ENCODE measurements at regions not wholly inside any gene's neighbourhood (a gene's known extent, or its start where the extent isn't known, plus 50 kb on each side); places are given as distances from the start of the nearest gene placed in this dataset.

- no peak overlapping the region for H3K4me3 Mint-ChIP-seq
- no peak for TF ChIP-seq CTCF (IDR thresholded peaks at IDR 0.05)
- intact Hi-C loops (cut with micrococcal nuclease) = no loop called here
- ATAC-seq (ENCODE audit: low read depth) (no peak), DNase-seq (no peak)
- H3K36me3 Mint-ChIP-seq (ENCODE audit: low read depth) = no peaks in the 10 kb centered on the region
- H3K27ac Mint-ChIP-seq = no peak overlapping the region
- POLR2A ChIA-PET = no interaction called here
- CTCF ChIA-PET = no interaction called here
- no peaks in the 10 kb centered on the region for H3K4me1 Mint-ChIP-seq
- peaks cover 3% of the 10 kb centered on the region for H3K9me3 Mint-ChIP-seq
- H3K27me3 Mint-ChIP-seq = no peaks in the 10 kb centered on the region
Measured at GRCh38 chr7:156017431-156017830, 205.2 kb upstream of the SHH start.

- Mint-ChIP-seq H3K4me3 (no peak overlapping the region), H3K27ac (no peak overlapping the region), H3K27me3 (no peaks in the 10 kb centered on the region), H3K36me3 (ENCODE audit: low read depth) (no peaks in the 10 kb centered on the region), H3K4me1 (no peaks in the 10 kb centered on the region), H3K9me3 (peaks cover 5% of the 10 kb centered on the region)
- no peak for DNase-seq
- ChIA-PET CTCF (no interaction called here), POLR2A (no interaction called here)
- TF ChIP-seq CTCF (IDR thresholded peaks at IDR 0.05) = no peak
- intact Hi-C loops (cut with micrococcal nuclease) = no loop called here
- no peak for ATAC-seq (ENCODE audit: low read depth)
Measured at GRCh38 chr7:156015237-156016020, 203.2 kb upstream of the SHH start.

- Mint-ChIP-seq H3K27ac (no peak overlapping the region), H3K4me3 (no peak overlapping the region), H3K9me3 (peaks cover 6% of the 10 kb centered on the region), H3K36me3 (ENCODE audit: low read depth) (no peaks in the 10 kb centered on the region), H3K4me1 (no peaks in the 10 kb centered on the region), H3K27me3 (no peaks in the 10 kb centered on the region)
- no peak for TF ChIP-seq CTCF (IDR thresholded peaks at IDR 0.05)
- CTCF ChIA-PET = no interaction called here
- ATAC-seq (ENCODE audit: low read depth) (no peak), DNase-seq (no peak)
- POLR2A ChIA-PET = no interaction called here
- intact Hi-C loops (cut with micrococcal nuclease) = no loop called here
Measured at GRCh38 chr7:156014808-156015207, 202.5 kb upstream of the SHH start.

- CTCF ChIA-PET = no interaction called here
- intact Hi-C loops (cut with micrococcal nuclease) = no loop called here
- DNase-seq (no peak), ATAC-seq (ENCODE audit: low read depth) (no peak)
- no peak for TF ChIP-seq CTCF (IDR thresholded peaks at IDR 0.05)
- Mint-ChIP-seq H3K27me3 (no peaks in the 10 kb centered on the region), H3K4me1 (no peaks in the 10 kb centered on the region), H3K36me3 (ENCODE audit: low read depth) (no peaks in the 10 kb centered on the region), H3K9me3 (peaks cover 6% of the 10 kb centered on the region), H3K4me3 (no peak overlapping the region), H3K27ac (no peak overlapping the region)
- POLR2A ChIA-PET = no interaction called here
Measured at GRCh38 chr7:156014201-156014600, 201.9 kb upstream of the SHH start.

GRCh38 chr7:156012412-156012811, 200.1 kb upstream of the SHH start:
- peaks cover 11% of the 10 kb centered on the region for H3K9me3 Mint-ChIP-seq
- H3K36me3 Mint-ChIP-seq (ENCODE audit: low read depth) = no peaks in the 10 kb centered on the region
- no peak for TF ChIP-seq CTCF (IDR thresholded peaks at IDR 0.05)
- H3K4me3 Mint-ChIP-seq = no peak overlapping the region
- H3K27me3 Mint-ChIP-seq = no peaks in the 10 kb centered on the region
- intact Hi-C loops (cut with micrococcal nuclease) = no loop called here
- CTCF ChIA-PET = no interaction called here
- no peaks in the 10 kb centered on the region for H3K4me1 Mint-ChIP-seq
- DNase-seq = no peak
- H3K27ac Mint-ChIP-seq = no peak overlapping the region
- no peak for ATAC-seq (ENCODE audit: low read depth)
- POLR2A ChIA-PET = no interaction called here

All from activated B cell treated with CpG ODN at 0.5 μM for 24 hours (primary cell).